SK-N-SH (cell line): ENCODE measurements at regions not wholly inside any gene's neighbourhood (a gene's known extent, or its start where the extent isn't known, plus 50 kb on each side); places are given as distances from the start of the nearest gene placed in this dataset.

Experiments
- CTCF ChIP-seq: fragments of 200-600 bp; sonication (generic); IDR thresholded peaks from 2 replicates; pipeline ENCODE4 v1.6.1; 2017; ENCODE audit warnings: antibody characterized with exemption, mild to moderate bottlenecking, moderate library complexity
- EP300 ChIP-seq, 2 experiments: IDR thresholded peaks; 2 replicates each; pipeline versions ENCODE4 v1.4.0 to v1.6.1; 2012; ENCODE audit warnings: borderline replicate concordance in 1 of 2, low read depth in 1 of 2, low read length in 1 of 2
- GABPA ChIP-seq: IDR thresholded peaks from 2 replicates; pipeline ENCODE4 v1.4.0; 2012; ENCODE audit warnings: low read depth, mild to moderate bottlenecking
- MXI1 ChIP-seq: IDR thresholded peaks from 2 replicates; pipeline ENCODE4 v1.6.1; 2012; ENCODE audit warnings: mild to moderate bottlenecking, low read depth, low read length, improper control_type of control experiment
- NFIC ChIP-seq: IDR thresholded peaks from 2 replicates; pipeline ENCODE4 v1.4.0; 2012; ENCODE audit warnings: borderline replicate concordance
- NRF1 ChIP-seq: IDR thresholded peaks from 2 replicates; pipeline ENCODE4 v1.6.1; 2012; ENCODE audit warnings: low read depth, mild to moderate bottlenecking, low read length
- POLR2AphosphoS5 ChIP-seq: IDR thresholded peaks from 2 replicates; pipeline ENCODE4 v1.6.1; 2012; ENCODE audit warnings: low read depth, low read length
- RXRA ChIP-seq: IDR thresholded peaks from 2 replicates; pipeline ENCODE4 v1.4.0; 2012; ENCODE audit warnings: low read depth, mild to moderate bottlenecking, borderline replicate concordance
- SIN3A ChIP-seq: IDR thresholded peaks from 2 replicates; pipeline ENCODE4 v1.6.1; 2012; ENCODE audit warnings: low read depth, mild to moderate bottlenecking, low read length, moderate library complexity, borderline replicate concordance
- SMC3 ChIP-seq: IDR thresholded peaks from 2 replicates; pipeline ENCODE4 v1.6.1; 2012; ENCODE audit warnings: low read depth, low read length, improper control_type of control experiment
- TAF1 ChIP-seq: IDR thresholded peaks from 2 replicates; pipeline ENCODE4 v1.6.1; 2012; ENCODE audit warnings: low read depth, mild to moderate bottlenecking, low read length, moderate library complexity, borderline replicate concordance
- YY1 ChIP-seq: IDR thresholded peaks from 2 replicates; pipeline ENCODE4 v1.4.0; 2012; ENCODE audit warnings: low read depth, mild to moderate bottlenecking

GRCh38 chr11:82373781-82374542 lies 359.7 kb downstream of the FAM181B start:
- no peak for TF ChIP-seq POLR2AphosphoS5
- no peak for TF ChIP-seq CTCF
- no peak for TF ChIP-seq GABPA
- no peak for TF ChIP-seq MXI1
- TF ChIP-seq TAF1 = no peak
- TF ChIP-seq EP300 (IDR thresholded peaks at IDR 0.05; ENCODE audit: borderline replicate concordance in 1 of 2, low read depth in 1 of 2, low read length in 1 of 2) = no peak
- TF ChIP-seq SIN3A = no peak
- TF ChIP-seq SMC3 = no peak
- TF ChIP-seq NRF1 = no peak
- no peak for TF ChIP-seq NFIC
- no peak for TF ChIP-seq YY1
- TF ChIP-seq RXRA = no peak
